ENCODE measurements at regions not wholly inside any gene's neighbourhood (a gene's known extent, or its start where the extent isn't known, plus 50 kb on each side); places are given as distances from the start of the nearest gene placed in this dataset.

DNA sequence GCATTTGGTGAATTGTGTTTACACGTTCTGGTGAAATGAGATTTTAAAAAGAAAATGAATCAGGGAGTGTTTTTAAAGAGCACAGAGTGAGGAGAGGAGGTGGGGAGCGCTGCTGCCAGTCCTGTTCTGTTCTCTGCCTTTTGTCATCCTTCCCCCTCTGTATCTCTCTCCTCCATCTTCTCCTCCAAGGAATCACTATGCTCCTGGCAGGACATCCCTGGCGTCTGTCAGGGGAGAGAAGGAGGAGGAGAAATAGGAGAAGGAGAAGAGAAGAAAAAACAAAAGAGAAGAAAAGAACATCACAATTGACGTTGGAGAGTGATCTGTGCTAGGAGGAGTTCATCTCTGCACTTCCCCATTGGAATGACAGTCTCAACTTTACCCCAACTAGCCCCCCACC is 627.6 kb upstream of the TBL1XR1 start:
- TF ChIP-seq, protein P1, sequence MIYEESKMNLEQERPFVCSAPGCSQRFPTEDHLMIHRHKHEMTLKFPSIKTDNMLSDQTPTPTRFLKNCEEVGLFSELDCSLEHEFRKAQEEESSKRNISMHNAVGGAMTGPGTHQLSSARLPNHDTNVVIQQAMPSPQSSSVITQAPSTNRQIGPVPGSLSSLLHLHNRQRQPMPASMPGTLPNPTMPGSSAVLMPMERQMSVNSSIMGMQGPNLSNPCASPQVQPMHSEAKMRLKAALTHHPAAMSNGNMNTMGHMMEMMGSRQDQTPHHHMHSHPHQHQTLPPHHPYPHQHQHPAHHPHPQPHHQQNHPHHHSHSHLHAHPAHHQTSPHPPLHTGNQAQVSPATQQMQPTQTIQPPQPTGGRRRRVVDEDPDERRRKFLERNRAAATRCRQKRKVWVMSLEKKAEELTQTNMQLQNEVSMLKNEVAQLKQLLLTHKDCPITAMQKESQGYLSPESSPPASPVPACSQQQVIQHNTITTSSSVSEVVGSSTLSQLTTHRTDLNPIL (CRISPR knock-in tag; IDR thresholded peaks at IDR 0.05; ENCODE audit: low read depth) = no peak
- TF ChIP-seq ESRRG (CRISPR knock-in tag; IDR thresholded peaks at IDR 0.05) (no peak), ZFP30 (CRISPR knock-in tag; IDR thresholded peaks at IDR 0.05) (no peak), OSR1 (CRISPR knock-in tag; IDR thresholded peaks at IDR 0.05) (no peak), ZC3H10 (CRISPR knock-in tag; IDR thresholded peaks at IDR 0.05) (no peak), CSDC2 (CRISPR knock-in tag; IDR thresholded peaks at IDR 0.05) (no peak)
- TF ChIP-seq, protein P2, sequence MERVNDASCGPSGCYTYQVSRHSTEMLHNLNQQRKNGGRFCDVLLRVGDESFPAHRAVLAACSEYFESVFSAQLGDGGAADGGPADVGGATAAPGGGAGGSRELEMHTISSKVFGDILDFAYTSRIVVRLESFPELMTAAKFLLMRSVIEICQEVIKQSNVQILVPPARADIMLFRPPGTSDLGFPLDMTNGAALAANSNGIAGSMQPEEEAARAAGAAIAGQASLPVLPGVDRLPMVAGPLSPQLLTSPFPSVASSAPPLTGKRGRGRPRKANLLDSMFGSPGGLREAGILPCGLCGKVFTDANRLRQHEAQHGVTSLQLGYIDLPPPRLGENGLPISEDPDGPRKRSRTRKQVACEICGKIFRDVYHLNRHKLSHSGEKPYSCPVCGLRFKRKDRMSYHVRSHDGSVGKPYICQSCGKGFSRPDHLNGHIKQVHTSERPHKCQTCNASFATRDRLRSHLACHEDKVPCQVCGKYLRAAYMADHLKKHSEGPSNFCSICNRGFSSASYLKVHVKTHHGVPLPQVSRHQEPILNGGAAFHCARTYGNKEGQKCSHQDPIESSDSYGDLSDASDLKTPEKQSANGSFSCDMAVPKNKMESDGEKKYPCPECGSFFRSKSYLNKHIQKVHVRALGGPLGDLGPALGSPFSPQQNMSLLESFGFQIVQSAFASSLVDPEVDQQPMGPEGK (CRISPR knock-in tag; IDR thresholded peaks at IDR 0.05; ENCODE audit: borderline replicate concordance) = no peak

Measured in SK-N-SH treated with all-trans-retinoic acid at 6 μM for 48 hours (cell line).